ENCODE measurements at regions not wholly inside any gene's neighbourhood (a gene's known extent, or its start where the extent isn't known, plus 50 kb on each side); places are given as distances from the start of the nearest gene placed in this dataset.

- TF ChIP-seq CTCF (IDR thresholded peaks at IDR 0.05; ENCODE audit: poor library complexity), result no peak
- no peak for TF ChIP-seq EZH2phosphoT487 (IDR thresholded peaks at IDR 0.05; ENCODE audit: low read depth, severe bottlenecking, unreplicated experiment)
- no peak for TF ChIP-seq EZH2 (IDR thresholded peaks at IDR 0.05; ENCODE audit: borderline replicate concordance)
Measured at GRCh38 chr4:141348125-141348524, 127.4 kb downstream of the ZNF330 start.
